ENCODE measurements at regions not wholly inside any gene's neighbourhood (a gene's known extent, or its start where the extent isn't known, plus 50 kb on each side); places are given as distances from the start of the nearest gene placed in this dataset.

DNA sequence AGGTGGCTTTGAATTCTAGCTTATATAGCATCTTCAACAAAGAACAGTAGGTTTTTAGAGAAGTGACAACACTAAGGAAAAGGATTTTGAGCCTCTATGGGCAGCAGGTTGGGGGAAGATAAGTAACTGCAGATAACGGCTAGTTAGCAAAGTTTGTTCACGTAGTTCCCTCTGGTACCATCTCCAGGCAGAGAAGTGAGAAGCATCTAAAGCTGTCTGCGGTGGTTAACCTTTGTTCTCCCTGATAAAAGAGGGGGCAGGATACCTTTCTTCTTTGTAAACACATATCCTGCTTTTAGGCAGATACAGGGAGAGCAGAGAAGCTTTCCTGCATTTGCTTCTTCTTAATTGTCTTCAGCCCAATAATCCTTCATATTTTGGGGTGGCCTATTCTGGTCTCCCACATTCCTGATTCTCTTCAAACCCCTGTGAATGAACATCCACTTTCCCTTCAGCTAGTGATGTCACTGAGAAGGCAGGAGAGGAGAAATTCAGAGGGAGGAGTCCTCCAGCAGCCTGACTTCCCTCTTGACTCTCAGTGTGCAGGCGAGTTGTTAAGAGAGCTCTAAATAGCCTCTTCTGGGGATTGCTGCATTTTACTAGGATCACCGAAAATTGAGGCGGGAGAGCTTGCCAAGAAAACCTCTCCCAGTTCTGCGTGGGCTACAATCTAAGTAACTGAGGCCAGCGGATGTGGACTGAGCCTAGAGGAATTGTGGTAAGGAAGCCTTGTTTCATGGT is 393.7 kb upstream of the C2CD4B start:
- no peak for FAIRE-seq

DNA sequence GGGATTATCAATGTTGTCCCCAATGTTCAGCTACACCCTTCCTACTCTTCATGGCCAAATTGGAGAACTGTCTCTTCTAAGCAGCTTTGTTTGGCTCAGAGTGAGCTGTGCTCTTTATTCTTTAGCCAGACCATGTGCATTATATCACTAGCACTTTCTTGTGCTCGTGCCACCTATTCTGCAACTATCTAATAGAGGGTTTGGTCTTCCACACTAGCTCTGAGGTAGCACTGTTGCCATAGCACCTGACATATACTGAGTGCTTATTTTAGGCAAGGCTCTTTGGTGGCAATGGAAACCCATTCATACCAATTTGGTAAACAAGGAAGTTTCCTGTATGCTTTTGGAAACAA is 394.3 kb upstream of the C2CD4B start:
- FAIRE-seq, result no peak

DNA sequence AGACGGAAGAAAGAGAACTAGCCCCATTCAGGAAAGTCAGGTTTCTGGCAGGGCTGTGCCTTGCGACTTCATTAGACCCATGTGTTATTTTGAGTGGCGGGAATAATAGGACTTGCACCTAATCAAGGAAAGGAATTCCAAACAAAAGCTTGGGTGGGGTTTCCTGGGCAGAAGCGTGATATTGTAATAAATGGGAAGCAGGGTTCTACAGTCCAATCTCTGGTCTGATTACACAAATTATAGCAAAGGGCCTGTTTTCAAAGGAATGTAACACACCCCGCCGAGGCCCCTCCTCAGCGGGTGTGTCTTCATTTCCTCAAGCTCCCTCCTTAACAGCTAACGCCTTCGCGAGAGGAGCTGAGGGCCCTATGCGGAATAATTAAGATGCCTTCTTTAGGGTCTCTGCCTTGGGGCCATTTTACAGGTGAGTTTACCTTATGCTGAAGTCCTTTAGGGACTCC is 396.0 kb upstream of the C2CD4B start:
- no peak for FAIRE-seq

DNA sequence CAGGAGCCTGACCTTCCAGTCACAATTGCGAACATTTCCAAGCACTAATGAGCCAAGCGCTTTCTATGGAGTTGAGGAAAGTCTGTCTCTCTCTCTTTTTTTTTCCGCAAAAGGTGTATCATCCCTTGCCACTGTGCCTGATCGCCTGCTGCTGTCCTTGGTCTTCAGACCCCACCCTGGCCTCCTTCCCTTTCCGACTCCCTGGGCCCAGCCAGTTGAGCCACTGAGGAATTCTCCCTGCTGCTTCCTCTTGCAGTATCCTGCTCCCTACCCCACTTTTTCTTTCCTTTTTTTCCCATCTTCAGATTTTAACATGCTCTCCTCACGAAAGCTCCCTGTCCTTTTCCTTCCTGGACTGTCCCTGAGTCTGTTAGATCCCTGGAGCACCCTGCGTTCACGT is 396.5 kb upstream of the C2CD4B start:
- FAIRE-seq, result no peak

DNA sequence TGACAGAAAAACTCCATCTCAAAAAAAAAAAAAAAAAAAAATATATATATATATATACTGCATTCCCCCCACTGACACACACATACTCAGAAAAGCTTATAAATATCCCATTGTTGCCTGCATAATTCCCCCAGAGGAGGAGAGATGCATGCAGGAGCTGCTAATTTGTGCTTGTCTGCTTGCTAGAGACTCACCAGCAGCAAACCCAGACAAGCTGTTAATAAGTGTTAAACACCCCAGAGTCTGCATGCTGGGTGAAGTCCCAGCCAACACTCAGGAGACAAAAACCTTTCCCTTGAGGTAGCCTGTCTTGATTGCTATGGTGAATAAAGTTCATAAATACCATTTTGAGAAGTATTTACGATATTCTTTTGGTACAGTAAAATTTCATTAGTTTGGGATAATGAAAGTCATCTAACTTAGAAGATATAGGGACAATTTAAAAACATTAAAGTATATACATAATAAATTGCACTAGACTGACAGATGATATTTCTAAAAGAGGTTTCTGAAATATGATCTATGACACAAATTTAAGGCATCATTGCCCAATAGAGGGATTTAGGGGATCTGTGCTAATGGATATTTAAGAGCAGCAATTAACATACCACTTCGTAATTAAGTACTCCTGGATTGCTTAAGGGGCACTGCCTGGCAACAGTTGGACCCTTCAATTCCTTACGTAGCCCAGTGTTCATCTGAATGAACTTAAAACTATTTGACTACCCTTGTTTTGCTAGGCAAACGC is 400.0 kb upstream of the C2CD4B start:
- FAIRE-seq, result no peak

DNA sequence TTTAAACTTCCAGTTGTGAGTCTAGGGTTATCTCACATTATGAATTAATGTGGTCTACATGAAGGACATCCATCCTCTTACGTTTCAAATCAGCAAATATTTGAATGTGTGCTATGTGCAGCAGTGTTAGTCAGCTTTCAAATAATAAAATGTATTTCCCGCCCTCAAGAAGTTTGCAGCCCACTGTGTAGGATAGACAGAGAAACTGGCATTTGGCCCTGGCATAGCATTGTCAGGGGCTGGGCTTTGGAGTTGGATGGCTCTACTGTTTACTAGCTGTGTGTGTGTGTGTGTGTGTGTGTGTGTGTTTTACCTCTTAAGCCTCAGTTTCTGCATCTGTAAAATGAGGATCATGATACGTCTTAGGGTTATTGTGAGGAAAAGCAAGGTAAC is 400.5 kb upstream of the C2CD4B start:
- FAIRE-seq, result no peak

DNA sequence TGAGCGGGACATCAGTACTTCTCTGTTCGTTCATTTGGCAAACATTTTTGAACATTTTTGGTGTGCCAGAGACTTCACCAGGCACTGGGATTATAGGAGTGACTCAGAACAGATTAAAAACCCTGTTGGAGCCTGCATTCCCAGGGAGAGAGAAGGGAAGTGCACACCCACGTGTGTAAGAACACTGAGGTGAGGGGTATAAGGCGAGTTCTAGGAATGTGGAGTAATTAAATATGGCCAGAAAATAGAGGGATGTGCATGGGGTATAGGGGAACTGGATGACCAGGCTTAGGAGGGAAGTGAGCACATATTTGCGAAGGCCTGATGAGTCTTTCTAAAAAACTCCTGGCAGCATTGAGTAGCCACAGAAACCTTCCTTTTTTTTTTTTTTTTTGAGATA is 401.2 kb upstream of the C2CD4B start:
- no peak for FAIRE-seq

DNA sequence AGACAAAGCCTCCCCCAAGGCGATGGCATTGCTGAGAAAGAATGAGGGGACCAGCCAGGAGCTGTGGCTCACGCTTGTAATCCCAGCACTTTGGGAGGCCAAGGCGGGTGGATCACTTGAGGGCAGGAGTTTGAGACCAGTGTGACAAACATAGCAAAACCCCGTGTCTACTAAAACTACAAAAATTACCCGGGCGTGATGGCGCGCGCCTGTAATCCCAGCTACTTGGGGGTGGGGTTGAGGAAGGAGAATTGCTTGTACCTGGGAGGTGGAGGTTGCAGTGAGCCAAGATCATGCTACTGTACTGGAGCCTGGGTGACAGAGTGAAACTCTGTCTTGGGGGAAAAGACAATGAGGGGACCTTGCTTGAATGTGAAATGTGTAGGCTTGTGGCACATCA is 402.4 kb upstream of the C2CD4B start:
- FAIRE-seq, result no peak

DNA sequence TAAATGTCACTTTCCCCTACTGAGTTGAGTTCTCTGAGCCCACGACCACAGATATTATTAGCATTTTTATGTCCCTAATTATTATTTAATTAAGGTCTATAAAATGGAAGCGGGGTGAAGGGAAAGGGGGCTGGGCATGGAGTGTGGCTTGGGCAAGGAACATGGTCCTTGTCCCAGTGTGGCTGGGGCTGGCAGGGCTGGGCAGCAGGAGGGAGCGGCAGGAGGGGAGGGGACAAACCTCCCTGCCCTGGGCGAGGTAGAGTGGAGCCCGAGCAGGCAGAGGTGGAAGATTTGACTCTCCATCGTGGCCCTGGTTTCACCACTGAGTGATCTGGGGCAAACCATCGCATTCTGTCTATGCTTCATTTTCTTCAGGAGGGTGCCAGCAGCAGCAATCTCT is 402.9 kb upstream of the C2CD4B start:
- no peak for FAIRE-seq

DNA sequence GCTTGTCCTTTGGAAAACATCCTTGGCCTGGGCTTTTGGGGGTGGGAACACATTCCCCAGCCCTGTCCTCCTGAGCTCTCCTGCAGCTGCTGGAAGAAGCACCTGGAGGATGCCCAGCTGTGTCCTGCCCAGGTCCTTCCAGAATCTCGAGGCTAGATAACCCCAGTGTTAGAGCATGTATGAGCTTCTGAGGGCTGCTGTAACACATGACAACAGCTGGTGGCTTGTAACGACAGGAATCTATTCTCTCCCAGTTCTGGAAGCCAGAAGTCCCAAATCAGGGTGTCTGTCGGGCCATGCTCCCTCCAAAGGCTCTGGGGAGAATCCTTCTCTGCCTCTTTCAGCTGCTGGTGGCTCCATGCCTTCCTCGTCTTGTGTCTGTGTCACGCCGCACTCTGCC is 403.6 kb upstream of the C2CD4B start:
- no peak for FAIRE-seq

DNA sequence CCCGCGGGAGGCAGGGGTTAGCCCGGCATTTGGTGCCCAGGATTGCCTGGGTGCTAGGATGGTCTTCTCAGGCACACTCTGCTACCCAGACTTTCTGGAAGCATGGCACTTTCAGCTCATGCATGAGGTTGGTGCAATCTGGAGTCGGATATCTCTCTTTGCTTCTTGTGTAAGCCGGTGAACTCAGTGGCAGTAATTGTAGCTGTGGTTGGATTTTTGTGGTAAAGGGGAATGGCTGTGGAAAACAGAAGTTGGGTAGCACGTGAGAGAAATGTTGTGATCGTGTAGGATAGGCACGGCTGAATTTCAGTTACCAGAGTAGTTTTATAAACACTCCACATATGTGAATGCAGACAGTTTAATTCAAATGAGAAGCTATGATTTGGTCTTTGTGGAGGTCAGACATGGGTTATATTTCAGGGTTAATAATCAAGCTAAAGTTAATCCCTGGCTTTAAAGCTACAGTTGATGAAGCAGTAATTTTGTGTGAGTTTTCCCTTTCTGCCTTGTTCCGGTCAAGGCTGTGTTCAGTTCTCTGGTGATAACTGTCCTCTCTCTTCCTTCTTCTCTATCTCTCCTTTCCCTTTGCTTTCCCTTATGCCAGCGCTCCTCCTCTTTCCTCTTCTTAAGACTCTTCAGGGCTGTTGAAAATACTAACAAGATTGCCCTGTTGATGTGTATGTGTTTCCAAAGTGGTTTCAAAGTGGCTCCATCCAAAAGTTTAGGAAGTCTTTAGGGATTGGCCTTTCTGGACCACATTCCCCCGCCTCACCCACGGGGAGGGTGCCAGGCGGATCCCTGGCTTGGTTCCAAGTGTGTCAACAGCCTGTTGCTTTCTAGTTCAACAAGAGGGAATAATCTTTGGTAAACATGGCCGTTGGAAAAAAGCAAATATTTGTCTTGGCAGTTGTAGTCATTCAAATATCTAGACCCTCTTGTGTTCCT is 404.6 kb upstream of the C2CD4B start:
- no peak for FAIRE-seq

DNA sequence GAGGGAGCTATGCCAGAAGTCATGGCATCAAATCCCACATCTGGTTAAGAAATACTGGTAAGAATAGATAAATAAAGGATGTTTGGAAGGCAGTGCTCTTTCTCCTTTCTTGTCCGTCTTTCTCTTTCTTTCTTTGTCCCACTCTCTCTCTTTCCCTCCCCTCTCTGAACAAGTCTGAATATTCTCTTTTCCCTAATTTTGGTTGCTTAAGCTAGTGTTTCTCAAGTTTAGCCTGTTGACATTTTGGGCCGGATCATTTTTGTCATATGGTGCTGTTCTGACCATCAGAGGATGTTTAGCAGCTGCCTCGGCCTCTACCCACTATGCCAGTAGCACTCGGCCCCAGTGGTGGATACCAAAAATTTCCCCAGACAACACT is 405.3 kb upstream of the C2CD4B start:
- no peak for FAIRE-seq

DNA sequence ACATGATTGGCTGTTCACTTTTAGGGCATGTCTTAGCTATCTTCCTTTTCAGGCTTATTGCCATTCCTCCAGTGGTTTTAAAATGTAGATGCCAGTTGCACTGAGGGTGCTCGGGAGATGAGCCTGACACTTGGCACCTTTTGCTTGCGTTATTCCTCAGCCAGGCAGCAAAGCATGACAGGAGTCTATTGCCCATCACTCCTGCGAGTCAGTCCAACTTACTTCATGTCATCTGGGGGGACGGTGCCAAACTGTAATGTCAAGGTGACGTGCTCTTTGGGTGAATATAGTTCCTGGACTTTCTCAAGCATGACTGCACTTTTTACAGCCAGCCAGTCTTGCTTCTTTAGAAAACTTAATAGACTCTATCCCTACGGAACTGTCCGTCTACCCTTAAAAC is 406.0 kb upstream of the C2CD4B start:
- FAIRE-seq, result no peak

DNA sequence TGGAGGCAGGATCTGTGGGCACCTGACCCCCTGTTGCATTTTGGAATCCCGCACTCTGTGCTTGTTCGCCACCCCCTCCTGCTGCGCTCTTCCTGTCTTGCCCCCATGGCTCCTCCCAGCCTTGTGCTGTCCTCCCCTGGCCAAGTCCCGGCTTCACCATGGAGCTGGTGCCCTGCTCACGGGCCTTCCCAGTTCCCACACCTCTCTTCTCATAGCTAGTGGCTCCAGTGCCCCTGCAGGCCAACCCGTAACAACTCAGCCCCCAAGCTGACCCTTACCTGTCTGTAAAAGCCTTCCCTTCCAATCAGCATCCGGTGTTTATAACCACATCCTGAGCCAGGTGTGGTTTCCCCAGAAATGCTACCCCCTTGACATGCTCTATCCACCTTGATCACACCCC is 407.7 kb upstream of the C2CD4B start:
- FAIRE-seq, result no peak

DNA sequence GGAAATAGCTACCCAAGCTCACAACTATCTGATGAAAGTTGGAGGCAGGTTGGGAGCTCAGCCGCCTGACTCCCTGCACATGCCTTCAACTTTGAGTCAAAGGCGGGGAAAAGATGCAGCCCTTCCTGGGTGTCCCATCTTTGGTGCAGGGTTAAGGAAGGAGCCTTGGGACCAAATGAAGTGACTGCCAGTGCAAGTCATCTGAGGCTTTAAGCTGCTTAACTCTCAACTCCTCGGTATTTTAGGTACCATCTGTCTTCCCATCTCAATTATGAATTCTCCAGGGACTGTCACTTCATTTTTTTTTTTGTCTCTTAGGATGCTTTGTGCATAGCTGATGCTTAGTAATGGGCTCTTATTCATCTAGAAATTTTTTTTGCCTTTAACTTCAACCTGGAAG is 408.8 kb upstream of the C2CD4B start:
- no peak for FAIRE-seq

DNA sequence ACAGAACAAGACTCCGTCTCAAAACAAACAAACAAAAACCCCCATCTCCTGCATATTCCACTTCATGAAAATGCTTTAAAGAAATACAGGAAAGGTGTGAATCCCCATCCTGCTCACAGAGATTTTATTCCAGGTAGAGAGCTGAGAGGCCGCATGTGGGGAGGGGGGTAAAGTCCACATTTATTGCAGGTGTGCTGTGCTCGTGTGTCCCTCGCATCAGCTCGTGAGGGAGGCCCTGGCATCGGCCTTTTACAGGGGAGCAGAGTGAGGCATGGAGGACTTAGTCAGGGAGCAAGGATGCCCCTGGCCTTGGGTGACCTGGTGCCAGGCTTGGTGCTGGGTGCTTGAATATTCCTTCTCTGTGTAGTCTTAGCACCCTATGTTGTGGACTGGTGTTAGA is 413.5 kb upstream of the C2CD4B start:
- no peak for FAIRE-seq

DNA sequence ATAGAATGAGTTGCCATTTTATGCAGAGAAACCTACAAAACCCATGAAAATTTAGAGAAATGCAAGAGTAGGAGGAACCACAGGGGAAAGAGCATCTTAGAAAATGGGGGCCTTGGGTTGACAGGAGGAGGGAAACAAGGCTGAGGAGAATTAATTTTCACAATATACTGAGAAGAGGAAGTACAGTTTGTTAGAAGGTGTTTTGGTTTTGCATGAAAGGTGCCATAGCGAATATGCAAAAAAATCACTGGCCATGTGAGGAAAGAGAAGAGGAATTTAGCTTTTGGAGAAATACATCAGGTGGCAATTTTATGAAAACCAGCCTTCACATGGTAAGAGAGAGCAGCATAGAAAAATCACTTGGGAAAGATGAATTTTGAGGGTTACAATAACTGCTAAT is 413.9 kb upstream of the C2CD4B start:
- FAIRE-seq, result no peak

DNA sequence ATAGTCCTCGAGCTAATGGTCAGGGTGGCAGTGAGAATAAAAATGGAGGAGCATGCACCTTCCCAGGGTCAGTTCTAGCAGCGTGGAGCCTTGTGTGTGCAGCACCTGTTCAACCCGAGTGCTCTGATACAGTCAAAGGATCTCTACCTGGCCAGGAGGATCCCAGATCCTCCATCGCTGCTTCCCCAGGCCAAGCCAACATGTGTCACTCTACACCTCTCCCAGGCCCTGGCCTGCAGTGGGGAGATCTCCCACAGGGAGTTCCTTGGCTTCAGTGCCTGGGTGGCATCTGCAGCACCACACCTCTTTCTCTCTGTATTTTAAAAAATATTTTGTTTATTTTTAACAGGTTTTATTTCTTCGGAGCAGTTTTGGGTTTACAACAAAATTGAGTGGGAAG is 414.8 kb upstream of the C2CD4B start:
- no peak for FAIRE-seq

DNA sequence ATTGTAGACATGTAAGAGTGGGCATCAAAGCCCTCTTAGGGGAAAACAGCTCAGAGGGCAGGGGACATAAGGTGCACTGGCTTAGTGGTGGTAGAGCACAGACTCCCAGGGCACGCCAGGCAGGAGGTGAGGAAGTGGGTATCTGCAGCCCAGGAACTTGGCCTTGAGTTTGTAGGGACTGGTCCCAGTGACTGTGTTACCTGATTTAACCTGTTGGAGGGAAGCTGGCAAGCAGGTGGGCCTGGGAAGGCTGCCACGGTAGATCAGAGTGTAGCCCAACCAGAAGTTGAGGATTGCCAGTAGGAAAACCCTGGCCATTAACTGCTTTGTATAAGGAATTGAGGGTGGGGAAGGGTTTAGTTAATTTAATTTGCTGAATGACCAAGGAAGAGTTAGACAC is 417.5 kb upstream of the C2CD4B start:
- no peak for FAIRE-seq

DNA sequence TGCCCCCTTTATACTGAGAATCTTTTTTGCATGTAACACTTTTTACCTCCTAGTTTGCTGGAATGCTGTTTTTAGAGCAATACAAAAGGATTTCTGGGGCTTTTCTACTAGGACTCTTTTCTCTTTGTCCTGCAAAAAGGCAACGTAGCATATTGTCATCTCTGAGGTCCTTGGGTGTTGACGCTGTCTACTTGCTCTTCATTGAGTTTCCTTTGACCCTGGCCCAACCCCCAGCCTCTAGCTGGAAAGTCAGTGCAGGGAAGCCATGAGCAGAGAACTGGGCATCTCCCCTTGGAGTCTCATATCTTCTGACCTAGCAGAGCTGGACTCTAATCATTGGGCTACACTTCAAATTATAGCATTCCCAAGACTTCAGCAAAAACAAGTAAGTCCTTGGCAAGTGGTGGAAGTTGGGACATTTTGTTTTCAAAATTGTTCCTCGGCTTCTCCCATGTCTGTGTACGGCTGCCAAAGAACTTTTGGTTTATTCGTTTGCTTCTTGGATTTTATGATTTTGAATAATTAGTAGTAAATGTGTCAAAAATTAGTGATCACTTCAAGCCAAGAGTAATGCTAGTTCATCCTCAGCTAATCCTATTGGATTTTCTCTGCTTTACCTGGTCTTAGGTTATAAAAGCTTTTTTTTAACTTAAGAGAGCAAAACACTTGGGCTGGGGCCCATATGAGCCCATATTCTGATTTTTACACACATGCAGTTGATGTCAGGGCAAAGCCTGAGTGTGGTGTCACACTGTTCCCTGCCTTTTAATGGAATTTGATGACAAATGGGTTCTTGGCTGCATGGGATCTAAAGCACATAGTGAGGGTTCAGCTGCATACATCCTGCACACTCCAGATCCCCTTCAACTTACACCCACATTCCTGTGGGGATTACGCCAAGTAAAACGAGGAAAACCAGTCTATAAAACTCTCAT is 419.5 kb upstream of the C2CD4B start:
- FAIRE-seq, result no peak

DNA sequence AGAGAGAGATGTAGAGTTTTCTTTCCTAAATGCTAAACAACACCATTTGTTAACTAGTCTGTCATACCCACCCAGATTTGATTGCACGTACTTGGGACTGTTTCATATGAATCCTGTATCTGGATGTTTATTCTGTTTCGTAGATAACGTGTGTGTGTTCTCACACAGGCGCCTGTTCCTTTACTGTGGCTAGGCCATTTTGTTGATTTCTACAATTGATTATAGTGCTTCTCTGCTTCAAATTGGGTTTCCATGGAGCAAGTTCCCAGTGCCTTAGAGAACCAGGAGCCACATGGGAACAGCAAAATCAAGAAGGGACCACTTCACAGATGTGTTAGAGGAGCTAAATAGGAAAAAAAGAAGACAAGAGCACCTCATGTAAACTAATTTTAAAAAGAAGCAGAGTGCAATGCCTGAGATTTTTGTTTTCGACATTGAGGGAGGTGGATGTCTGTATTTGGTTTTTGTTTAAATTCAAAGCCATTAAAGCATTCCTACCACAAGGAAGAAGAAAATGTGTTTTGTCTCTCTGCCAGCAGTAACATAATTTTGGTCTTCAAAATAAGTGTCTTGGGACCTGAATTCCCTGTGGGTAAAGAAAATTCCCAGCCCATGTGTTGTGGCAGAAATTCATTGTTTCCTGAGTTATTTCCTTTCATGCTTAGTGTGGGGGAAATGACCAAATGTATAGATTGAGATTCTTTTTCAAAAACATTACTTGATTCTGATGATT is 424.0 kb upstream of the C2CD4B start:
- FAIRE-seq, result no peak
